GM12891 (cell line): ENCODE measurements at regions not wholly inside any gene's neighbourhood (a gene's known extent, or its start where the extent isn't known, plus 50 kb on each side); places are given as distances from the start of the nearest gene placed in this dataset.
"Not testable (repeated sequence)": the region's sequence is repeated elsewhere in the genome, so short reads cannot be mapped to it uniquely, and the experiment has no call there.

Experiments
- PAX5 ChIP-seq: IDR thresholded peaks from 2 replicates; pipeline ENCODE4 v1.6.1; 2011; ENCODE audit warnings: low read length, moderate library complexity, mild to moderate bottlenecking; ENCODE audit not compliant: insufficient read depth, severe bottlenecking
- POLR2A ChIP-seq: IDR thresholded peaks from 2 replicates; pipeline ENCODE4 v1.6.1; 2011; ENCODE audit warnings: low read depth, low read length, control low read depth
- POLR2AphosphoS5 ChIP-seq: IDR thresholded peaks from 2 replicates; pipeline ENCODE4 v1.6.1; 2011; ENCODE audit warnings: low read depth, low read length, control low read depth
- POU2F2 ChIP-seq: IDR thresholded peaks from 2 replicates; pipeline ENCODE4 v1.6.1; 2011; ENCODE audit warnings: low read depth, mild to moderate bottlenecking, control low read depth, low read length, moderate library complexity
- SPI1 ChIP-seq: IDR thresholded peaks from 2 replicates; pipeline ENCODE4 v1.6.1; 2011; ENCODE audit warnings: low read depth, low read length, control low read depth
- TAF1 ChIP-seq: IDR thresholded peaks from 2 replicates; pipeline ENCODE4 v1.6.1; 2011; ENCODE audit warnings: low read depth, low read length, control low read depth

- not testable (repeated sequence) for TF ChIP-seq POLR2A, POLR2AphosphoS5, TAF1, SPI1, PAX5, POU2F2
Measured at GRCh38 chr7:39793026-39793425, 157.0 kb upstream of the CDK13 start.
